ENCODE measurements at regions not wholly inside any gene's neighbourhood (a gene's known extent, or its start where the extent isn't known, plus 50 kb on each side); places are given as distances from the start of the nearest gene placed in this dataset.

DNA sequence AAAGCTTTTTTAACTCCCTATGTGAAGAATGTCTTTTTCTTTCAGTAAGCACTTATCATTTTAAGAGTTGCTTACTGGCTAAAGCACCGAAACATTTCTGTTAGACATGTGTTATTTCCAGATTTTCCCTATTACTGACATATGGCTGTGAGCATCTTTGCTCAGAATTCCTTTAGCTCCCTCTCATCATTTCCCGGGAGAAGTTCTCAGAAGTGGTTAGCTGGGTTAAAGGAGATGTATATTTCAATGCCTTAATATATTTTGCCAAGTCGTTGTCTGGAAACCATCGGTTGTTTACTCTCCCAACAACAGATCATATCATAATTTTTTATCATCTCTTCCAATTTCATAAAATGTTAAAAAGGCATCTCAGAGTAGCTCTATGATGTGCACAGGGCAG, 396.5 kb downstream of the OCA2 start:
- TF ChIP-seq, protein P1, sequence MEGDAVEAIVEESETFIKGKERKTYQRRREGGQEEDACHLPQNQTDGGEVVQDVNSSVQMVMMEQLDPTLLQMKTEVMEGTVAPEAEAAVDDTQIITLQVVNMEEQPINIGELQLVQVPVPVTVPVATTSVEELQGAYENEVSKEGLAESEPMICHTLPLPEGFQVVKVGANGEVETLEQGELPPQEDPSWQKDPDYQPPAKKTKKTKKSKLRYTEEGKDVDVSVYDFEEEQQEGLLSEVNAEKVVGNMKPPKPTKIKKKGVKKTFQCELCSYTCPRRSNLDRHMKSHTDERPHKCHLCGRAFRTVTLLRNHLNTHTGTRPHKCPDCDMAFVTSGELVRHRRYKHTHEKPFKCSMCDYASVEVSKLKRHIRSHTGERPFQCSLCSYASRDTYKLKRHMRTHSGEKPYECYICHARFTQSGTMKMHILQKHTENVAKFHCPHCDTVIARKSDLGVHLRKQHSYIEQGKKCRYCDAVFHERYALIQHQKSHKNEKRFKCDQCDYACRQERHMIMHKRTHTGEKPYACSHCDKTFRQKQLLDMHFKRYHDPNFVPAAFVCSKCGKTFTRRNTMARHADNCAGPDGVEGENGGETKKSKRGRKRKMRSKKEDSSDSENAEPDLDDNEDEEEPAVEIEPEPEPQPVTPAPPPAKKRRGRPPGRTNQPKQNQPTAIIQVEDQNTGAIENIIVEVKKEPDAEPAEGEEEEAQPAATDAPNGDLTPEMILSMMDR (IDR thresholded peaks at IDR 0.05; ENCODE audit: insufficient read depth, low read depth, low read length) = no peak

DNA sequence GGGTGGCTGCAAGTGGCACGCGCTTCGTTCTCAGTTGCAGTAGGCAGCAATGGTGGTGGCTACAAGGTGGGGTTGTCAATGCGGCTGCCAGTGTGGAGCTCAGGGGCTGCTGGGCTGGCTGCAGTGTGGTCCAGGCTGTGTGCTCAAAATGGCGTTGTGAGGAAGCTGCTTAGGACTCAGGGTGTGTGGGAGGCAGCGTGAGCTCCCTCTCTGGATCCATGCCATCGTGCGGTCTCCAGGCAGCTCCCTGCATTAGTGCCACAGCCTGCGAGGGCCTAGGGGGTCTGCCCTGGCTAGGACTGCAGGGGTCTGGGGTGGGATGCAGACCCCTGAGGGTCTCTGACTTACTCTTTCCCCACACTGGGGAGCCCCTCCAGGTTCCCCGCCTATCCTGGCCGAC, 397.2 kb downstream of the OCA2 start:
- ChIA-PET POLR2A (no interaction called here), CTCF (no interaction called here)
- TF ChIP-seq, protein P1 (IDR thresholded peaks at IDR 0.05; ENCODE audit: insufficient read depth, low read depth, low read length) = no peak
- no peak for DNase-seq (ENCODE audit: low read depth)
- H3K4me3 ChIP-seq (ENCODE audit: low read depth, low read length) = no peak overlapping the region
- H3K36me3 ChIP-seq (ENCODE audit: control insufficient read depth, insufficient read depth, low read length) = no peaks in the 10 kb centered on the region
- H3K27me3 ChIP-seq (ENCODE audit: control insufficient read depth, insufficient read depth, low read length) = no peaks in the 10 kb centered on the region

More for the DNA sequence above, 396.5 kb downstream of the OCA2 start:
- H3K4me3 ChIP-seq (ENCODE audit: low read depth, low read length) = no peak overlapping the region
- H3K27me3 ChIP-seq (ENCODE audit: control insufficient read depth, insufficient read depth, low read length) = no peaks in the 10 kb centered on the region
- no peak for DNase-seq (ENCODE audit: low read depth)
- ChIA-PET POLR2A (no interaction called here), CTCF (no interaction called here)
- H3K36me3 ChIP-seq (ENCODE audit: control insufficient read depth, insufficient read depth, low read length) = no peaks in the 10 kb centered on the region

DNA sequence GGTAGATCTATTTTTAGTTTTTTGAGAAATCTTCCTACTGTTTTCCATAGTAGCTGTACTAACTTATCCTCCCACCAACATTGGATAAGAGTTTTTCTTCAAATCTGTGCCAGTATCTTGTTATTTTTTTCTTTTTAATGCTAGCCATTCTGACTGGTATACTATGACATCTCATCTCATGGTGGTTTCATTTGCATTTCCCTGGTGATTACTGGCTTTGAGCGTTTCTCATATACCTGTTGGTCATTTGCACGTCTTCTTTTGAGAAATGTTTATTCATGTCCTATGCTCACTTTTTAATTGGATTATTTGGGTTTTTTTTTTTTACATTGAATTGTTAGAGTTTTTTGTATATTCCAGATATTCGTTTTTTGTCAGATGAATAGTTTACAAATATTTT, 398.1 kb downstream of the OCA2 start:
- no peak for DNase-seq (ENCODE audit: low read depth)
- Histone ChIP-seq H3K36me3 (ENCODE audit: control insufficient read depth, insufficient read depth, low read length) (no peaks in the 10 kb centered on the region), H3K27me3 (ENCODE audit: control insufficient read depth, insufficient read depth, low read length) (no peaks in the 10 kb centered on the region), H3K4me3 (ENCODE audit: low read depth, low read length) (no peak overlapping the region)
- CTCF ChIA-PET = no interaction called here
- TF ChIP-seq, protein P1 (IDR thresholded peaks at IDR 0.05; ENCODE audit: insufficient read depth, low read depth, low read length) = no peak
- POLR2A ChIA-PET = no interaction called here

DNA sequence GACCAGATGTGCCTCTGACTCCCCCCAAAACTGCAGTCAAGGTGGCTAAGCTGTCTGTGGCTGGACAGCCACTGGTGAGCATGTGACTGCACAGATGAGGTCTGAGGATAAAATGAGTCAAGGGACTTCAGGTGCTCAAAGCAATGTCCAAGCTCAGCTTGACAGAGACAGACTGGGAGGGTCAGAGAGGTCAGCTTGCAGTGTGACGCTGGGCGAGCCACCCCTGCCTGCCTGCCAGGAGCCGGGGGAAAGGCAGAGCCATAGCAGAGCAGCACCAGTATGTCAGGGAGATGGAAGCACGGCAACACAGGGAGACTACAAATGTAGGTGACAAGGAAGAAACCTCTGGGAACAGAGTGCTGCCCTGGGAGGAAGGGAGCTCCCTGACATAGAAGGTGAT, 399.4 kb downstream of the OCA2 start:
- CTCF ChIA-PET = no interaction called here
- TF ChIP-seq, protein P1 (IDR thresholded peaks at IDR 0.05; ENCODE audit: insufficient read depth, low read depth, low read length) = no peak
- H3K27me3 ChIP-seq (ENCODE audit: control insufficient read depth, insufficient read depth, low read length) = no peaks in the 10 kb centered on the region
- DNase-seq (ENCODE audit: low read depth) = no peak
- H3K36me3 ChIP-seq (ENCODE audit: control insufficient read depth, insufficient read depth, low read length) = no peaks in the 10 kb centered on the region
- no peak overlapping the region for H3K4me3 ChIP-seq (ENCODE audit: low read depth, low read length)
- POLR2A ChIA-PET = no interaction called here

DNA sequence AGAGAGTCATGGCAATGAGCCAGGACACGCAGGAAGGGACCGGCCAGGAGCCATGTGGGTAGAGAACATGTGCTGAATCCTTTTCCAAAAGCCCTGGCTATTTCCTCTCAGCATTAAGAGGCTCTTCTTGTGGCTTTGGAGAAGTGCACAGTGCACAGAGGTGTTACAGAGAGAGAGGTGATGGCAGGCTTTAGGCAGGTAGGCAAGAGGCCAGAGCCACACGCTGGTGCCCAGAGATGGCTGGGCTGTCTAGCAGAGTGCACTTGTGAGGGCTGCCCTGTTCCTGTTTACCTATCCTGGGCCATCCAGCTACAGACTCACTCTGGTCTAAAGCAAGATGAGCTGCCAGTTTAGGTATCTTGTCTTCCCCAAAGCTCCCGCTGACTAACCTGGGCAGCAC, 402.6 kb downstream of the OCA2 start:
- H3K4me3 ChIP-seq (ENCODE audit: low read depth, low read length) = no peak overlapping the region
- ChIA-PET POLR2A (no interaction called here), CTCF (no interaction called here)
- no peaks in the 10 kb centered on the region for H3K36me3 ChIP-seq (ENCODE audit: control insufficient read depth, insufficient read depth, low read length)
- no peaks in the 10 kb centered on the region for H3K27me3 ChIP-seq (ENCODE audit: control insufficient read depth, insufficient read depth, low read length)
- DNase-seq (ENCODE audit: low read depth) = no peak
- TF ChIP-seq, protein P1 (IDR thresholded peaks at IDR 0.05; ENCODE audit: insufficient read depth, low read depth, low read length) = no peak
